ENCODE measurements at regions not wholly inside any gene's neighbourhood (a gene's known extent, or its start where the extent isn't known, plus 50 kb on each side); places are given as distances from the start of the nearest gene placed in this dataset.

DNA sequence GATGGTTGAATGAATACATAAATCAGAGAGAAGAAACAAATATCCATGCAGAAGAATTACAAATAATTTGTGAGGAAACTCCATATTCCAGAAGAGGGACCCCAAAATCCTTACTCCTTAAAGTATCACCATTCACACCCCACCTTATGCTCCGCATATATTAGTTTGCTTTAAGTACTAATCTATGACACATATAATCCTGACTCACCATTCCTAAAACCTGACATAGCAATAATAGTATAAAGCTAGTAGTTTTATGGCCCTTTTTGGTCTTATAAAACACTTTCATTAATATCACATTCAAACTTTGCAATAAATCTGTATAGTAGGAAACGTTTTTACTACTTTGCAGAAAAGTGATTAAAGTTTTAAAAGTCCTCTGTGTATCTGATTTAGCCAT is 719.0 kb upstream of the SLC39A10 start:
- TF ChIP-seq, protein P1, sequence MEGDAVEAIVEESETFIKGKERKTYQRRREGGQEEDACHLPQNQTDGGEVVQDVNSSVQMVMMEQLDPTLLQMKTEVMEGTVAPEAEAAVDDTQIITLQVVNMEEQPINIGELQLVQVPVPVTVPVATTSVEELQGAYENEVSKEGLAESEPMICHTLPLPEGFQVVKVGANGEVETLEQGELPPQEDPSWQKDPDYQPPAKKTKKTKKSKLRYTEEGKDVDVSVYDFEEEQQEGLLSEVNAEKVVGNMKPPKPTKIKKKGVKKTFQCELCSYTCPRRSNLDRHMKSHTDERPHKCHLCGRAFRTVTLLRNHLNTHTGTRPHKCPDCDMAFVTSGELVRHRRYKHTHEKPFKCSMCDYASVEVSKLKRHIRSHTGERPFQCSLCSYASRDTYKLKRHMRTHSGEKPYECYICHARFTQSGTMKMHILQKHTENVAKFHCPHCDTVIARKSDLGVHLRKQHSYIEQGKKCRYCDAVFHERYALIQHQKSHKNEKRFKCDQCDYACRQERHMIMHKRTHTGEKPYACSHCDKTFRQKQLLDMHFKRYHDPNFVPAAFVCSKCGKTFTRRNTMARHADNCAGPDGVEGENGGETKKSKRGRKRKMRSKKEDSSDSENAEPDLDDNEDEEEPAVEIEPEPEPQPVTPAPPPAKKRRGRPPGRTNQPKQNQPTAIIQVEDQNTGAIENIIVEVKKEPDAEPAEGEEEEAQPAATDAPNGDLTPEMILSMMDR (conservative IDR thresholded peaks at IDR 0.05): no peak
- TF ChIP-seq EZH2 (IDR thresholded peaks at IDR 0.05; ENCODE audit: low read depth): no peak

All from PC-9 (cell line).